ENCODE measurements at regions not wholly inside any gene's neighbourhood (a gene's known extent, or its start where the extent isn't known, plus 50 kb on each side); places are given as distances from the start of the nearest gene placed in this dataset.
"Not testable (repeated sequence)": the region's sequence is repeated elsewhere in the genome, so short reads cannot be mapped to it uniquely, and the experiment has no call there.

- TF ChIP-seq, protein P1, sequence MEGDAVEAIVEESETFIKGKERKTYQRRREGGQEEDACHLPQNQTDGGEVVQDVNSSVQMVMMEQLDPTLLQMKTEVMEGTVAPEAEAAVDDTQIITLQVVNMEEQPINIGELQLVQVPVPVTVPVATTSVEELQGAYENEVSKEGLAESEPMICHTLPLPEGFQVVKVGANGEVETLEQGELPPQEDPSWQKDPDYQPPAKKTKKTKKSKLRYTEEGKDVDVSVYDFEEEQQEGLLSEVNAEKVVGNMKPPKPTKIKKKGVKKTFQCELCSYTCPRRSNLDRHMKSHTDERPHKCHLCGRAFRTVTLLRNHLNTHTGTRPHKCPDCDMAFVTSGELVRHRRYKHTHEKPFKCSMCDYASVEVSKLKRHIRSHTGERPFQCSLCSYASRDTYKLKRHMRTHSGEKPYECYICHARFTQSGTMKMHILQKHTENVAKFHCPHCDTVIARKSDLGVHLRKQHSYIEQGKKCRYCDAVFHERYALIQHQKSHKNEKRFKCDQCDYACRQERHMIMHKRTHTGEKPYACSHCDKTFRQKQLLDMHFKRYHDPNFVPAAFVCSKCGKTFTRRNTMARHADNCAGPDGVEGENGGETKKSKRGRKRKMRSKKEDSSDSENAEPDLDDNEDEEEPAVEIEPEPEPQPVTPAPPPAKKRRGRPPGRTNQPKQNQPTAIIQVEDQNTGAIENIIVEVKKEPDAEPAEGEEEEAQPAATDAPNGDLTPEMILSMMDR (IDR thresholded peaks at IDR 0.05; ENCODE audit: low read depth, low read length) = no peak
- DNase-seq (ENCODE audit: low read depth in 2 of 2) = peak in 1 of 2 donors; percentile 10
- no peak overlapping the region for H3K4me3 ChIP-seq (replicated peaks in 1 of 2; ENCODE audit: low read depth in 2 of 2, low read length in 2 of 2)
Measured at GRCh38 chr15:84151205-84151931, 84.2 kb upstream of the GOLGA6L4 start.

DNA sequence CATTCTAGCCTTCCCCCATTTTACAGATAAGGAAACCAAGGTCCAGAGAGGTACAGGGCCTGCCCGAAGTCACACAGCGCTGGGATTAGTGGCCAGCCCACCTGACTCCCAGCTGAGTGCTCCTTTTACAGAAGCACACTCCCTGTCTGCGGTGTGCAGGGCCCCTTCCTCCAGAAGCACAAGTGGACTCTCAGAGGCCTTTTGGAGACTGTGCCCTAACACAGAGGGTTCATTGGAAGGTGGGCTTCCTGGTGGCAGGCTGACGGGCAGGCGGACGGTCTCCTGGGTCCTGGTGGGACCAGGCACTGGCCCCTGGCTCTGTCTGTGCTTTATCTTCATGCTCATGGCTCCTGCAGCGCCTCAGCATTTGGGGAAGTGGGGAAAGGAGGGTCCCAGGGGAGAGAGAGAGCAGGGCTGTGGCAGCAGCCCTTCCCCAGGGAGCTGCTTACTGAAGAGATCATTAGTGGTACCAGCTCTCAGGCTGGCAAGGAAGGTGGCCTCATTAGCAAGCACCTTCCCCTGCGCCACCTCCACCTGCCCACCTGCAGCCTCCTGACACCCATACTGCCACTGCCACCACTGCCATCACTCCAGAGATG lies 83.1 kb upstream of the GOLGA6L4 start:
- H3K4me3 ChIP-seq (replicated peaks in 1 of 2; ENCODE audit: low read depth in 2 of 2, low read length in 2 of 2); DNase-seq (ENCODE audit: low read depth in 2 of 2): not testable (repeated sequence)

DNA sequence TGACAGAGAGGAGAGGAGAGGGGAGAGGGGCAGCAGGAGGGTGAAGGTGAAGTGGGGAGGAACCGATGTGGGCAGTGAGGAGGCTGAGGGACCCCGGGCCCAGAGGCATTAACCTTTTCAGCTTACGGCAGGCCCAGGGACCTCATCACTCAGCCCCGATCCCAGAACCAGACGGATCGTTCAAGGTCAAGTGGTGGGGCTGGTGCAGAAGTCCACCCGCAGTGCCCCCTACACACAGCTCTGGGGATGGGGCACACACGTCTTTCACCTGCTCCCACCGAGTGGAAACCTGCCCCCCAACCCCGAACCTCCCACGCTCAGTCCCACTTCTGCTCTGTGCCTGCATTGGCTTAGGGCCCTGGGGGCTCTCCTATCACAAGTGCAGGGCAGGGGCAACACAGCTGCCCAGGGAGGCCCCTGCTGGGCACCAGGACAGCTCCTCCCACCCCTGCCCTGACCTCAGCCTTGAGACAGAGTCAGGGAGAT lies 81.9 kb upstream of the GOLGA6L4 start:
- not testable (repeated sequence) for H3K4me3 ChIP-seq (replicated peaks in 1 of 2; ENCODE audit: low read depth in 2 of 2, low read length in 2 of 2); DNase-seq (ENCODE audit: low read depth in 2 of 2)

DNA sequence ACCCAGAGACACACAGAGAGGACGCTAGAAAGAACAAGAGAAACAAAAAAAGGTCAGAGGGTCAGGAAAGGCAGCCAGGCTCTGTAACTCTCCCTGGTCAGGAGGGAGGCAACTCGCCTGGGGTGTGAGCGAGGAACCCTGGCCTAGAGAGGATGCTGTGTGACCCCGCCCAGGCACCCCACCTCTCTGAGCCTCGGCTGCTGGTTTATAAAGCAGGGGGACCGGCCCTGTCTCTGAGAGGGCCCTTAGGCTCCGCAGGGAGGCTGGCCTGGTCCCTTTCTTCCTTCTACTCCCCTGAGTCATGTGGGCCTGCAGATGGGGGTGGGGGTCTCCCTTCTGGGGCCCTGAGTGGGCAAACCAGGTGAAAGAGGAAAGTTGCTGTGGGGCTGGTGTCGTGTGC lies 81.3 kb upstream of the GOLGA6L4 start:
- DNase-seq (ENCODE audit: low read depth in 2 of 2); H3K4me3 ChIP-seq (replicated peaks in 1 of 2; ENCODE audit: low read depth in 2 of 2, low read length in 2 of 2): not testable (repeated sequence)

GRCh38 chr15:84154787-84155186 lies 80.8 kb upstream of the GOLGA6L4 start:
- not testable (repeated sequence) for DNase-seq (ENCODE audit: low read depth in 2 of 2); H3K4me3 ChIP-seq (replicated peaks in 1 of 2; ENCODE audit: low read depth in 2 of 2, low read length in 2 of 2)

- not testable (repeated sequence) for DNase-seq (ENCODE audit: low read depth in 2 of 2); H3K4me3 ChIP-seq (replicated peaks in 1 of 2; ENCODE audit: low read depth in 2 of 2, low read length in 2 of 2)
Measured at GRCh38 chr15:84155792-84156587, 79.6 kb upstream of the GOLGA6L4 start.

DNA sequence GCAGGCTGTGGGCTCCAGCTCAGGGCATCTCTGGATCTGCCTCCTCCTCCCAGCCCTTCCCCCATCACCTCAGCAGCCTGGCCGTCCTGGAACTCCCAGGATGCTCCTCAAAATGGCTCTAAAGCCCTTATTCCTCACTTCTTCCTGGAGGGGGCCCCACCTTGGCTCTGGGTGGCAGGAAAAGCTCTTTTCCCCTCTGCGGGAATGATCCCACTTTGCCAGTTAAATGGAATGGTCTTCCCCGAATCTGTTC lies 79.1 kb upstream of the GOLGA6L4 start:
- not testable (repeated sequence) for H3K4me3 ChIP-seq (replicated peaks in 1 of 2; ENCODE audit: low read depth in 2 of 2, low read length in 2 of 2); DNase-seq (ENCODE audit: low read depth in 2 of 2)

DNA sequence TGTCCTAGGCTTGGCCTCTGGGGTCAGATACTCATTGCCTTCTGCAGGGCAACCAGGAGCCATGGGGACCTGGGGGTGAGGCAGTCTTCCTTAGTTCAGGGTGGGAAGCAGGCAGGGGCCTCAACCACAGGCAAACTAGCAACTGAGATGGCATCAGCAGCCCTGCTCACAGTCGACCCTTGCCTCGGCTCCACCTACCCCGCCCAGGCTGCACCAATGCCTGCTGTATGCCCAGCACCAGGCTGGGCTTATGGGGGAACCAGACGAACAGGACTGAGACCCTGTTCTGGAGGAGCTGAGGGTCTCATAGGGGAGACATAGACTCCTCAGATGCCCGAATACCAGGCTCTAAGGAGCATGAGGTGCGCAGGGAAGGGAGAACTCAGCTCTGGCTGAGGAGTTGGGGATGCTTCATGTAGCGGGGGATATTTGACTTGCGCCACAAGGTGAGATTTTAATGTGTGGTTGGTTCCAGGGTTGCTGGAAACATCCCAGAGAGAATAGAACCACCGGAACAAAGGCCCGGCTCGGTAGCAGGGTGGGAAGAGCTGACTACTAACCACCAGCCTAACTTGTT lies 78.4 kb upstream of the GOLGA6L4 start:
- not testable (repeated sequence) for DNase-seq (ENCODE audit: low read depth in 2 of 2); H3K4me3 ChIP-seq (replicated peaks in 1 of 2; ENCODE audit: low read depth in 2 of 2, low read length in 2 of 2)

DNA sequence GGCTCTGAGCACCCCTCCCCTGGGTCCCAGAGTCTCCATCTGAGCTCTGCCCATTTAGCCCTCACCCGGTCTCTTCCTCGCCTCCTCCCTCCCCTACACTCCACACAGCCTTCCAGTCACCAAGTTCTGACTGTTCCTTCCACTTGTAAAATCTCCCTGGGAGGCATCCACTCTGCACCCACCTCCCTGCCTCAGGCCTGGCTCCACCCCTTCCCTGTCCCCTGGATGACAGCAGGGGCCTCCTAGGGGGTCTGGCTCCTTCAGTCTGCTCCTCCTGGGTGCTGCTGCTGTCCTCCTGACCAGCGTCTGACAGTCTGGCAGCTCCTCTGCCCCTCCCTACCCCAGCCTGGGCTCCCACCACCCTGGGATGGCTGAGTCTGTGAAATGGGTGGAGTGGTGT lies 77.7 kb upstream of the GOLGA6L4 start:
- not testable (repeated sequence) for H3K4me3 ChIP-seq (replicated peaks in 1 of 2; ENCODE audit: low read depth in 2 of 2, low read length in 2 of 2); DNase-seq (ENCODE audit: low read depth in 2 of 2)

GRCh38 chr15:84159346-84160269 lies 76.0 kb upstream of the GOLGA6L4 start:
- not testable (repeated sequence) for H3K4me3 ChIP-seq (replicated peaks in 1 of 2; ENCODE audit: low read depth in 2 of 2, low read length in 2 of 2); DNase-seq (ENCODE audit: low read depth in 2 of 2)

DNA sequence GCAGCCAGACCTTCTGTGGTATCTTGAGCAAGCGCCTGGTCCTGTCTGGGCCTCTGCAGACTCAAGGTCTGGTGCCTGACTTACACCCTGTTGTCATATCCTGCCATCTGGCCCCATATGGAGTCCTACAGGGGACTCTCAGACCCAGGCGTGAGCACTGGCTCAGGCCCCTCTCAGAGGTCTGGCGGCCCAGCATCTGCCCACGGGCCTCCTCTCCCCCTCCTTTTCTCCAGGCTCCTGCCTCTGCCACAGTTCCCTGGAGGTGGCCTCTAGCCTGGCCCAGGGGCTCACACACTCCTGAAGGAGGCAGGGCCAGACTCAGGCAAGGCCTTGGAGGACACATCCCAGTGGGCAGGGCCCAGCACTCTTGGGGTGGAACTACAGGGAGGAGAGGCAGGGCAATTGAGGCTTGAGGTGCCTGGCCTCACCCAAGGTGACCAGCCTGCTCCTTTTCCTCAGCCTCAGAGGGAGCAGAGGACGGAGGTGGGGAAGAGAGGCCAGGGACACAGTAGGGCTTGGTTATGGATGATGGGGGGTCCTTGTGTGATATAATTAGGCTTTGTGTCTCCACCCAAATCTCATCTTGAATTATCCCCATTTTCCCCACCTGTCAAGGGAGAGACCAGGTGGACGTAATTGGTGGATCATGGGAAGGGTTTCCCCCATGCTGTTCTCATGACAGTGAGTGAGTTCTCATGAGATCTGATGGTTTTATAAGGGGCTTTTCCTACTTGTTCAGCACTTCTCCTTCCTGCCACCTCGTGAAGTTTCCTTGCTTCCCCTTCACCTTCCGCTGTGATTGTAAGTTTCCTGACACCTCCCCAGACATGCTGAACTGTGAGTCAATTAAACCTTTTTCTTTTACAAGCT lies 70.9 kb upstream of the GOLGA6L4 start:
- DNase-seq (ENCODE audit: low read depth in 2 of 2); H3K4me3 ChIP-seq (replicated peaks in 1 of 2; ENCODE audit: low read depth in 2 of 2, low read length in 2 of 2): not testable (repeated sequence)

DNA sequence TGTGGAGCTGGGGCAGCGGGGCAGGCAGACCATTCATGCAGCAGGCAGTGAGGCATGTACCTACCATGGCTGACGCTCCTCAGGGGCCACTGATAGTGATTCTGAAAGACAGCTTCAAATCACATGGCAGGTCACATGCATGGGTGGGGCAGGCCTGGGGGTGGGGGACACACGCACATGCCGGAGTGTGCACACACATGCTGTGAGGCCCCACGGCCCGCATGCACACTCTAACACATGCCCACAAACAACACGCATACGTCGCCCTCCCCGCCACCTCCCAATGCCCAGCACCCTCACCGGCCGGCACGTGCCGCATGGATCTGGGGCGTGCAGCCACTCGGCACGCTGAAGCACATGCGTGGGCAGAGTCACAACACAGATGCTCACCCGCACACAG lies 65.5 kb upstream of the GOLGA6L4 start:
- DNase-seq (ENCODE audit: low read depth in 2 of 2); H3K4me3 ChIP-seq (replicated peaks in 1 of 2; ENCODE audit: low read depth in 2 of 2, low read length in 2 of 2): not testable (repeated sequence)

DNA sequence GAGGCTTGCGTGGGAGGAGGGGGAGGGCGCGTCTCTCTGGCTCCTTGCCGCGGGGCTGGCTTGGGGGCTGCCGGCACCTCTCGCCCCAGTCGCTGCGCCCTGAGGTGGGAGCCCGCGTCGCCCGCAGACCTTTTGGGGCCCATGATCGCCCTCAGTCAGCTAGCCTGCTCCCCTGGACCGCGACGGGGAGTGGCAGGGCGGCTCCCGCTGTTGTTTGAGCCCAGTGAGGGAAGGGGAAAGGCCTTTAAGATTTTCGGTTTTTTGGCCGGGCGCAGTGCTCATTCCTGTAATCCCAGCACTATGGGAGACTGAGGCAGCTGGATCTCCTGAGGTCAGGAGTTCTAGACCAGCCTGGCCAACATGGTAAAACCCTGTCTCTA lies 62.4 kb upstream of the GOLGA6L4 start:
- not testable (repeated sequence) for DNase-seq (ENCODE audit: low read depth in 2 of 2)
- peak overlapping the region in 1 of 2 donors; percentile 46 for H3K4me3 ChIP-seq (replicated peaks in 1 of 2; ENCODE audit: low read depth in 2 of 2, low read length in 2 of 2)

Data from cardiac fibroblast (primary cell).